Psoas muscle (tissue), 7 donors: ENCODE measurements at regions not wholly inside any gene's neighbourhood (a gene's known extent, or its start where the extent isn't known, plus 50 kb on each side); places are given as distances from the start of the nearest gene placed in this dataset.
"Not testable (repeated sequence)": the region's sequence is repeated elsewhere in the genome, so short reads cannot be mapped to it uniquely, and the experiment has no call there.

ENCODE experiments used
- ATAC-seq, 4 donors: fragments of 200-7000 bp; cut with Tn5 transposase; one replicate each; pipeline ENCODE4 v1.9.1; 2020; ENCODE audit warnings: moderate library complexity in 3 of 4, mild to moderate bottlenecking in 2 of 4
- DNase-seq, 2 donors: peaks; one replicate each; pipeline ENCODE4 v3.0.0-alpha.2; 2020
- H3K27ac ChIP-seq: fragments of 200-600 bp; one replicate; pipeline ENCODE4 v1.8.0; 2022
- H3K27me3 ChIP-seq, 3 donors: fragments of 200-600 bp in 1 of 3; one replicate each; pipeline versions ENCODE4 v1.6.1 to v1.8.0; 2013 to 2022; ENCODE audit warnings: low read length in 2 of 3, mild to moderate bottlenecking in 2 of 3, moderate library complexity in 1 of 3; ENCODE audit not compliant: insufficient read depth in 3 of 3
- H3K36me3 ChIP-seq, 2 donors: fragments of 200-600 bp in 1 of 2; one replicate each; pipeline versions ENCODE4 v1.6.1 to v1.8.0; 2013 to 2022; ENCODE audit warnings: low read depth in 1 of 2, mild to moderate bottlenecking in 1 of 2, moderate library complexity in 1 of 2; ENCODE audit not compliant: insufficient read depth in 1 of 2
- H3K4me1 ChIP-seq: fragments of 200-600 bp; one replicate; pipeline ENCODE4 v1.8.0; 2022
- H3K4me3 ChIP-seq: fragments of 200-600 bp; one replicate; pipeline ENCODE4 v1.8.0; 2022; ENCODE audit warnings: mild to moderate bottlenecking
- H3K9me3 ChIP-seq: fragments of 200-600 bp; one replicate; pipeline ENCODE4 v1.8.0; 2022
- WGBS, 3 donors: extraction: QIAGEN DNeasy Blood & Tissue Kit; methylation state at CpG; one replicate each; pipeline versions ENCODE4 v1.1.6 to v1.1.7; 2013; 5-methylcytosine and 5-hydroxymethylcytosine counted together
- intact Hi-C, 2 donors: fragments of 100-400 bp; cut with DNase I; formaldehyde crosslinking; loops; one replicate each; pipeline versions ENCODE4 v1.11.0 to v1.14.2; 2022
- TF ChIP-seq, protein P1 (sequence below): fragments of 200-600 bp; IDR thresholded peaks from one replicate; pipeline ENCODE4 v1.8.0; 2022; ENCODE audit warnings: antibody characterized with exemption
- donor health status: healthy with polysubstance abuse.
- donor health status: DM: no; HTN: no; CAD: no; lungs with moderate emphysema.
- donor health status: Bipolar disorder and iron deficiency.
- donor health status: healthy.
- donor health status: DM: yes; HTN: yes; CAD: no.
- donor health status: DM: no; HTN: no; CAD: no.
- donor health status: DM: yes; HTN: yes; CAD: no.

DNA sequence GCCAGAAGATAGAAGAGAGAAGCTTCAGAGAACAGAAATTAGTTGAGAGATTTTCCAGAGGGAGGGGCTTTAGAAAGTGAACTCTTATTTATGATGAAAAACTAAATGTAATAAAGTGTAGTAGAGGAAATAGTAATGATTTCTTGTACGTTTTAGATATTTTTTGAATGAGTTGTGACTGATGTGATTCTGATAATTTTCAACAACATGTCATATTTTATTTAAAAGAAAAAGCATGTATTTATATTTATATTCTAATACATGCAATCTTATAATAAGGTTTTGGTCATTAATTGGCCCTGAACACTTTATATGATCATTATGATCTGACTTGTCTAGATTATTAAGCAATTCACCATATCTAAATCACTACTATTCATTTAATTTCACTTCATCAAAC is 735.2 kb upstream of the CDH9 start:
- intact Hi-C loops: no loop called here
- TF ChIP-seq, protein P1, sequence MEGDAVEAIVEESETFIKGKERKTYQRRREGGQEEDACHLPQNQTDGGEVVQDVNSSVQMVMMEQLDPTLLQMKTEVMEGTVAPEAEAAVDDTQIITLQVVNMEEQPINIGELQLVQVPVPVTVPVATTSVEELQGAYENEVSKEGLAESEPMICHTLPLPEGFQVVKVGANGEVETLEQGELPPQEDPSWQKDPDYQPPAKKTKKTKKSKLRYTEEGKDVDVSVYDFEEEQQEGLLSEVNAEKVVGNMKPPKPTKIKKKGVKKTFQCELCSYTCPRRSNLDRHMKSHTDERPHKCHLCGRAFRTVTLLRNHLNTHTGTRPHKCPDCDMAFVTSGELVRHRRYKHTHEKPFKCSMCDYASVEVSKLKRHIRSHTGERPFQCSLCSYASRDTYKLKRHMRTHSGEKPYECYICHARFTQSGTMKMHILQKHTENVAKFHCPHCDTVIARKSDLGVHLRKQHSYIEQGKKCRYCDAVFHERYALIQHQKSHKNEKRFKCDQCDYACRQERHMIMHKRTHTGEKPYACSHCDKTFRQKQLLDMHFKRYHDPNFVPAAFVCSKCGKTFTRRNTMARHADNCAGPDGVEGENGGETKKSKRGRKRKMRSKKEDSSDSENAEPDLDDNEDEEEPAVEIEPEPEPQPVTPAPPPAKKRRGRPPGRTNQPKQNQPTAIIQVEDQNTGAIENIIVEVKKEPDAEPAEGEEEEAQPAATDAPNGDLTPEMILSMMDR: no peak
- no peaks in the 10 kb centered on the region for H3K36me3 ChIP-seq
- no peak for ATAC-seq
- H3K4me1 ChIP-seq: no peaks in the 10 kb centered on the region
- H3K27ac ChIP-seq: no peak overlapping the region
- no peaks in the 10 kb centered on the region for H3K9me3 ChIP-seq
- DNase-seq: no peak
- no peak overlapping the region for H3K4me3 ChIP-seq
- no peaks in the 10 kb centered on the region for H3K27me3 ChIP-seq
- WGBS, 3 donors: 40 to 56% (median 49%) methylated on average over 1 of the region's 1 CpG

DNA sequence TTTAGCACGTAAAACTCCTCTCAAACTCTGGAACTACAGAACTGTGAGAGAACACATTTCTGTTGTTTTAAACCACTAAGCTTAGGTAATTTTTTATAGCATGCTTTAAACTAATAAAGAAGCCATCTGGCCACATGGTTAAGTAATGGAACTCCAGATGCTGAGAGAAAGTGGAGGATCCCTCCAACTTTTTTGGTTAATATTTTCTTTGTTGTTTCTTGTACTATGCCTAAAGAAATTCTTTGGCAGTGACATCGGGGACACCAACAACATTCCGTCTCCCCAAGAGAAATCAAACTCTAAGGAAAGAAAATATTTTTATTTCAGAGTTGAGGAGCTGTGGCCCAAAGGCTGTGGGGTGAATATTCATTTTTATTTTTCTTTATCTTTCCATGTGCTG is 734.8 kb upstream of the CDH9 start:
- Histone ChIP-seq H3K4me1 (no peaks in the 10 kb centered on the region), H3K27ac (no peak overlapping the region), H3K9me3 (no peaks in the 10 kb centered on the region), H3K27me3 (no peaks in the 10 kb centered on the region), H3K4me3 (no peak overlapping the region), H3K36me3 (no peaks in the 10 kb centered on the region)
- TF ChIP-seq, protein P1: no peak
- DNase-seq (no peak), ATAC-seq (no peak)
- WGBS, 3 donors: 50 to 68% (median 53%) methylated on average over 3 of the region's 3 CpGs
- intact Hi-C loops: no loop called here

DNA sequence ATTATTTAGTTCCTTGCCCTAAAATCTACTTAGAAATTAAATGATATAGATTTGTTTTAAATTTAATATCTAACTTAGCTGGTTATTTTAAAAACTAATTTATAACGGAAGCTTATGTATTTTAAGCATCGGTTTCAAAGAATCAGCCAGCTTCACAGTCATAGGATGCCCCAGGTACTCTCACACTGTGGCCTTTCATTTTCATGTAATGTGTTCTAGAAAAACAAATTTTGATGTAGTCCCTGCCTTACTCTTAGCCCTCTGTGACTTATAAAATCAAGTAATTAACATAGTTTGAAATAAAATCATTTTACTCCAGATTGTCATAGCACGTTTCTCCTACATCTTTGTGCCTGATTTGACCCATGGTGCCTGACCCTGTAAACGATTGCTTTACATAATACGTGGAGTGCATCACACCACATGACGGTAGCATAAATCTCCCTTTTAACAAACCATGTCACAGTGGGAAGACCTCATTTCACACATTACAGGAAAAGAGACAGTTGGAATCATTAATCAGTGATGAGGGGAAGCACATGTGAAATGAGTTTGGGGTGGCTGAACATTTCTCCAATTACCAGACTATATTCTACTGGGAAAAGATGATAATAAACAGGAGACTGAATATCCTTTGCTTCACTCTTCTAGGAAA is 731.5 kb upstream of the CDH9 start:
- Histone ChIP-seq H3K27ac (no peak overlapping the region), H3K36me3 (no peaks in the 10 kb centered on the region), H3K9me3 (no peaks in the 10 kb centered on the region), H3K4me3 (no peak overlapping the region), H3K4me1 (no peaks in the 10 kb centered on the region), H3K27me3 (no peaks in the 10 kb centered on the region)
- no peak for DNase-seq
- no peak for ATAC-seq
- TF ChIP-seq, protein P1: no peak
- intact Hi-C loops: no loop called here
- WGBS, 3 donors: 55 to 64% (median 59%) methylated on average over 6 of the region's 6 CpGs

DNA sequence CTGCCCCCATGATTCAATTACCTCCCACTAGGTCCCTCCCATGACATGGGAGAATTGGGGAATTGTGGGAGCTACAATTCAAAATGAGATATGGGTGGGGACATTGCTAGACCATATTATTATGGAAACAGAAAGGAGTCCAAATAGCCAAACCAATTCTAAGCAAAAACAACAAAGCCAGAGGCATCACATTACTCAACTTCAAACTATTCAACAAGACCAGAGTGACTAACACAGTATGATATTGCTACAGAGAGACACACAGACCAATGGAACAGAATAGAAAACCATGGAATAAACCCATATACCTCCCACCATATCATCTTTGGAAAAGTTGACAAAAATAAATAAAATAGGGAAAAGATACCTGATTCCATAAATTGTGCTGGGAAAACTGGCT is 710.5 kb upstream of the CDH9 start:
- TF ChIP-seq, protein P1: no peak
- no peaks in the 10 kb centered on the region for H3K36me3 ChIP-seq
- no peaks in the 10 kb centered on the region for H3K4me1 ChIP-seq
- no peak for ATAC-seq
- H3K4me3 ChIP-seq: no peak overlapping the region
- intact Hi-C loops: no loop called here
- H3K9me3 ChIP-seq: peaks cover 15% of the 10 kb centered on the region
- no peak overlapping the region for H3K27ac ChIP-seq
- no peaks in the 10 kb centered on the region for H3K27me3 ChIP-seq
- no peak for DNase-seq

DNA sequence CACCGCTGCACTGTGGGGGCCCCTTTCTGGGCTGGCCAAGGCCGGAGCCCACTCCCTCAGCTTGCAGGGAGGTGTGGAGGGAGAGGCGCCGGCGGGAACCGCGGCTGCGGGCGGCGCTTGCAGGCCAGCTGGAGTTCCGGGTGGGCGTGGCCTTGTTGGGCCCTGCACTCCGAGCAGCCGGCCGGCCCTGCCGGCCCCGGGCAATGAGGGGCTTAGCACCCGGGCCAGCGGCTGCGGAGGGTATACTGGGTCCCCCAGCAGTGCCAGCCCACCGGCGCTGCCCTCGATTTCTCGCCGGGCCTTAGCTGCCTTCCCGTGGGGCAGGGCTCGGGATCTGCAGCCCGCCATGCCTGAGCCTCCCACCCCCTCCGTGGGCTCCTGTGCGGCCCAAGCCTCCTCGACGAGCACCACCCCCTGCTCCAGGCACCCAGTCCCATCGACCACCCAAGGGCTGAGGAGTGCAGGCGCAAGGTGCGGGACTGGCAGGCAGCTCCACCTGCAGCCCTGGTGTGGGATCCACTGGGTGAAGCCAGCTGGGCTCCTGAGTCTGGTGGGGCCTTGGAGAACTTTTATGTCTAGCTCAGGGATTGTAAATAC is 705.1 kb upstream of the CDH9 start:
- H3K4me1 ChIP-seq, intact Hi-C loops, H3K9me3 ChIP-seq, H3K27ac ChIP-seq, H3K27me3 ChIP-seq, DNase-seq, H3K36me3 ChIP-seq, H3K4me3 ChIP-seq, ATAC-seq: not testable (repeated sequence)
- WGBS, 3 donors: 94 to 96% (median 95%) methylated on average over 28 to 35 of the region's 35 CpGs
